SK-N-MC (cell line): ENCODE measurements at regions not wholly inside any gene's neighbourhood (a gene's known extent, or its start where the extent isn't known, plus 50 kb on each side); places are given as distances from the start of the nearest gene placed in this dataset.

Experiments
- DNase-seq: peaks from one replicate; pipeline ENCODE4 v3.0.0-alpha.2; 2011; ENCODE audit warnings: low read depth, low spot score
- H3K27ac ChIP-seq: fragments of 200-600 bp; sonication (generic); 2 replicates; pipeline ENCODE4 v1.5.1; 2016; ENCODE audit warnings: mixed run types
- H3K36me3 ChIP-seq: fragments of 200-600 bp; sonication (generic); 2 replicates; pipeline ENCODE4 v1.6.1; 2017; ENCODE audit warnings: antibody characterized with exemption, low read length, mixed read lengths; ENCODE audit not compliant: insufficient read depth
- H3K4me3 ChIP-seq: fragments of 200-600 bp; sonication (generic); 2 replicates; pipeline ENCODE4 v1.5.1; 2016
- H3K9ac ChIP-seq: fragments of 200-600 bp; sonication (generic); 2 replicates; pipeline ENCODE4 v1.8.0; 2017; ENCODE audit warnings: mixed run types, mixed read lengths; ENCODE audit not compliant: insufficient read length
- H3K9me3 ChIP-seq: fragments of 200-600 bp; sonication (generic); 2 replicates; pipeline ENCODE4 v1.6.1; 2017; ENCODE audit warnings: low read depth, mild to moderate bottlenecking, antibody characterized with exemption, low read length, moderate library complexity, mixed read lengths
- EZH2 ChIP-seq: fragments of 200-600 bp; sonication (generic); IDR thresholded peaks from one replicate; pipeline ENCODE4 v1.6.1; 2017; ENCODE audit warnings: antibody characterized with exemption
- FOXP2 ChIP-seq: optimal IDR thresholded peaks from 2 replicates; pipeline ENCODE3; 2011; ENCODE audit warnings: mild to moderate bottlenecking, moderate library complexity; ENCODE audit not compliant: insufficient read depth; ENCODE audit errors: extremely low read length, control extremely low read depth
- POLR2AphosphoS5 ChIP-seq: IDR thresholded peaks from 2 replicates; pipeline ENCODE4 v1.6.1; 2012; ENCODE audit warnings: mild to moderate bottlenecking, low read depth, low read length, borderline replicate concordance

DNA sequence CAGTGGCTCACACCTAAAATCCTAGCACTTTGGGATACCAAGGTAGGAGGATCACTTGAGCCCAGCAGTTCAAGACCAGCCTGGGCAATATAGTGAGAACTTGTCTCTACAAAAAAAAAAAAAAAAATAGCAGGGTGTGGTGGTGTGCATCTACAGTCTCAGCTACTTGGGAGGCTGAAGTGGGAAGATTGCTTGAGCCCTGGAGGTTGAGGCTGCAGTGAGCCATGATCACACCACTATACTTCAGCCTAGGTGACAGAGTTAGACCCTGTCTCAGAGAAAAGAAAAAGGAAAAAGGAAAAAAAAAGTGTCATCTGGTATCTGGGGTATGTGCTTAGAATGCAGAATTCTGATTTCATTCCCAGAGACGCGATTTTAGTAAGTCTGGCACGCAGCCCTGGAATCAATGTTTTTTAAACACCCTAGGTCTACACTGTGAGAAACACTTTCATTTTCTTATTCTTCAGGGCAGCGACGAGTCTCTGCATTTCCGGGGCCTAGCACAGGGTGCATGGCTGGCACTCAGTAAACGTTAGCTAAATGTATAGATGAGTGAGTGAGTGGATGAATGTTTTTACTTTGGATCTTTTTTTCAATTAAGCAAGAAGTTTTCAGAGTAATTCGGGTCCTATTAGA is 243.8 kb upstream of the PWP1 start:
- H3K36me3 ChIP-seq = no peaks in the 10 kb centered on the region
- DNase-seq = no peak
- H3K27ac ChIP-seq = no peak overlapping the region
- no peak overlapping the region for H3K9ac ChIP-seq
- no peak for TF ChIP-seq EZH2
- TF ChIP-seq POLR2AphosphoS5 = no peak
- no peak for TF ChIP-seq FOXP2
- peak overlapping the region; percentile 47 for H3K4me3 ChIP-seq
- no peaks in the 10 kb centered on the region for H3K9me3 ChIP-seq

DNA sequence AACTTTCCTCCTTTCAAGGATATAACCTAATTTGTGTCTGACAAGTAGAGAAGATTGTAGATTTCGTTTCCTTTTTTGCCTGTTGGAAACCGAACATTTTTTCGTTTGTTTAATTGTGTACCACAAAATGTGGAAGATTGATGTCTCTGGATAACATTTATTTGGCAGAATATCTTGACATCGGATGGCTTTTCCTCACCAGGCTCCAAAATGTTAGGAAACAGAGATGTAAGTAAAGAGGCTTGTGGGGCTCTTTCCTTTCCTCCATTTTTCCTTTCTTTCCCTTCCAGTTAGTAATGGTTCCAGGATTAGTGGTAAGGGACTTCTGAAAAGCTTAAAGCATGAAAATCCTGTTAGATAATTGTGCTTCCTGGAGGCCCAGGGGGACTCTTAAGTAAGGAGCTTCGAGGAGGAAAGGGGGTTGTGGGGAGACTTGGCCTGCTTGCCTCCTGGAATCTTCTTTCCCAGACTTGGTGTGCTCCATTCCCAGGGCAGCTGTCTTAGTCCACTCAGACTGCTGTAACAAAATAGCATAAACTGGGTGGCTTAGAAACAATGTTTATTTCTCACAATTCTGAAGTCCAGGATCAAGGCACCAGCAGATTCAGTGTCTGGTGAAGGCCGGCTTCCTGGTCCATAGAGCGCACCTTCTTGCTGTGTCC is 243.1 kb upstream of the PWP1 start:
- Histone ChIP-seq H3K9me3 (no peaks in the 10 kb centered on the region), H3K4me3 (peak overlapping the region; percentile 47), H3K27ac (no peak overlapping the region), H3K36me3 (no peaks in the 10 kb centered on the region), H3K9ac (no peak overlapping the region)
- no peak for DNase-seq
- TF ChIP-seq POLR2AphosphoS5 (no peak), FOXP2 (no peak), EZH2 (no peak)

DNA sequence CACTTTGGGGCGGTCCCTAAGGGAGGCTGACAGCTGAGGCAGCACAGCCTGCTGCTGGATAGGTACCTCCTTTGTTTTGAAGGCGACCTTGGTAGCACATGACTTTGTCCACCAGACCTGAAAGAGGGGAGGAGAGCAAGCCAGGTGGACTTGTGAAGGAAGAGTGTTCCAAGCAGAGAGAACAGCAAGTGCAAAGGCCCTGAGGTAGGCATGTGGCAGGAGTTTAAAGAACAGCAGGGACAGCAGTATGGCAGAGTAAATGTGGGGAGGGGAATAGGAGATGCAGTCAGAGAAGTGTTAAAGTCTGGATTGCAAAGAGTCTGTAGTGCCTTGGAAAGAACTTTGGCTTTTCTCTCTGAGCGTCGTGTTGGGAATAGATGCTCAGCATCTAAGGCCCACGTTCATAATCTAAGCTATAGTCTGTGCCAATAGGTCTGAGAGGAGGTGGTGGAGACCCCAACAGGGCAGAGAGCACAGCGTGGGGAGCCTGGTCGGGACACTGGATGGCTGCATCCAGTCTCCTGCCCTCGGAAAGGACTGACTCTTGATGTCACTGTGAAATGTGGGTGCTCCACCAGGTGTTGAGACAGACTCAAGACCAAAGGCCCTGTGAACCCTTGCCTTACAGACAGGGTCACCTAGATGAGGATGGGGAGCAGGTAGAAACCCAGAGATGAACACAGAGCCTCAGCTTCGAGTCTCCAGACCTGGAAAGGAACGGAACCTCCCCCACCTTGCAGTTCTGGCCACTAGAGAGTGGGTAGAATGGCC is 242.1 kb upstream of the PWP1 start:
- DNase-seq = no peak
- TF ChIP-seq EZH2 (no peak), POLR2AphosphoS5 (no peak), FOXP2 (no peak)
- Histone ChIP-seq H3K9me3 (no peaks in the 10 kb centered on the region), H3K36me3 (no peaks in the 10 kb centered on the region), H3K4me3 (no peak overlapping the region), H3K9ac (no peak overlapping the region), H3K27ac (no peak overlapping the region)

DNA sequence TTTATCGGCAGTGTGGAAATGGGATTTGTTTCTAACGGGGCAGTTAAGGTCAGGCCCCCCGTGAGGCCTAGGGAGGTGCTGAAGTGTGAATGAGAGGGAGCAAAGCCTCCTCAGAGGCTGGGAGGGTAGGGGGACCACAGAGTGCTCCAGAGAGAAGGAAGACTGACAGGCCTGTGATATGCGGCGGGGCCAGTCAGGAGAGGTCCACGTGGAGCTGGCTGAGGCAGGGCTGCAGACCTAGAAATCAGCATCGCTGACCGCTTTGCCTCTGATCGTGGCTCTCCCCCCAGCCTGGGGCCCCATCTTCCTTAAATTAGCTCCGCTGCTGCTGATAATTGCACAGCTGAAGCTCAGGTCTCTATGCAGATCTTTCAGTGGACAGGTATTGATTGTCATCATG is 240.8 kb upstream of the PWP1 start:
- Histone ChIP-seq H3K9ac (no peak overlapping the region), H3K27ac (no peak overlapping the region), H3K4me3 (no peak overlapping the region), H3K36me3 (no peaks in the 10 kb centered on the region), H3K9me3 (no peaks in the 10 kb centered on the region)
- TF ChIP-seq FOXP2 (no peak), POLR2AphosphoS5 (no peak), EZH2 (no peak)
- no peak for DNase-seq

DNA sequence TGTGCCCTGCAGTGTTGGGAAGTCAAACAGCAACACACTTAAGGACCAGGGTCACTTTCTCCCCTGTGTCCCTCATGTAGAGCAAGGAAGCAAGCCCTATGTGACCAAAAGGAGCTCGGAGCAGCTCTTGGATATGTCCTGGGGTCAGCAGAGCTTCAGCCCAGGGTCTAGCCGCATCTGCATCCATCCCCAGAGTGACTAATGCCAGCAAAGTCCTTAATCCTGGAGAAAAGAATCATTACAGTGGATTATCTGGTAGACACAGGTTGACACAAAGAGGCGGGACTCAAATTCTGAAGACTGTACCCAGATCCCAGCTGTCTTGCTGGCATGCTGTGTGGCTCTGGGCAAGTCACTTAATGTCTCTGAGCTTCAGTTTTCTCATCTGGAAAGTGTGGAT is 239.1 kb upstream of the PWP1 start:
- TF ChIP-seq FOXP2 (no peak), EZH2 (no peak), POLR2AphosphoS5 (no peak)
- Histone ChIP-seq H3K4me3 (no peak overlapping the region), H3K27ac (no peak overlapping the region), H3K9ac (no peak overlapping the region), H3K9me3 (no peaks in the 10 kb centered on the region), H3K36me3 (no peaks in the 10 kb centered on the region)
- DNase-seq = no peak

DNA sequence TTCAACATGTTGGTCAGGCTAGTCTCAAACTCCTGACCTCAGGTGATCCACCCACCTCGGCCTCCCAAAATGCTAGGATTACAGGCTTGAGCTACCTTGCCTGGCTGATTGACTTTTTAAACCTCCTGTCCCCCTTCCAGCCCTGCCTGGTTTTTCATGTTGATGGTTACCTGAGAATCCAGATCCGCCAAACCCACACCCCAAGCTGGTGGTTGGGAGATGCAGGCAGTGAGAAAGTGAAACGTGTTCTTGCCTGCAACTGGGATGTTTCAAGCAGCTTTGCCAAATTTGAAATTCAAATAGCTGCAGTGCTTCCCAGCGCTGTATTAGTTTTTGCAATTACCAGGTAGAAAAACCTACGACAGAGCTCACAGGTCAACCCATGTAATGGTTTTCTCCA is 238.3 kb upstream of the PWP1 start:
- no peak overlapping the region for H3K9ac ChIP-seq
- TF ChIP-seq EZH2 = no peak
- TF ChIP-seq POLR2AphosphoS5 = no peak
- no peak for TF ChIP-seq FOXP2
- H3K4me3 ChIP-seq = no peak overlapping the region
- H3K9me3 ChIP-seq = no peaks in the 10 kb centered on the region
- H3K27ac ChIP-seq = no peak overlapping the region
- no peak for DNase-seq
- H3K36me3 ChIP-seq = no peaks in the 10 kb centered on the region

DNA sequence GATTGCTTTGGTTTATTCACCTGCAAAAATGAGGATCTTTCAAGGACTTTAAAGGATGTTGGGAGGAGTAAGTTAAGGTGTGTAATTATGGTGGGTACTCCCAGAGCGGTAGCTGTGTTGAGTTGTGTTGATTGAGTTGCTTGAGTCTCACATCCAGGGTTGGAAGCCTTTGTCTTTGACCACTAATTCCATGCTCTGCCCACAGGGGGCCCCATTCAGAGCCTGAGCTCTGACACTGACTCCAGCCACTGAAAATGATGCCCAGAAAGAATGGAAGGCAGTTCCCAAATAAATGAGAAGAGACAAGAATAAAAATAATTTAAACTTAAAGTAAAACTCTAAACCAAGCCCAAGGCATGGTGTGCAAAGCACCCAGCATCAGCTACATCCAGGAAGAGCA is 237.4 kb upstream of the PWP1 start:
- H3K27ac ChIP-seq = no peak overlapping the region
- H3K9me3 ChIP-seq = no peaks in the 10 kb centered on the region
- no peak overlapping the region for H3K9ac ChIP-seq
- H3K36me3 ChIP-seq = no peaks in the 10 kb centered on the region
- DNase-seq = no peak
- no peak overlapping the region for H3K4me3 ChIP-seq
- TF ChIP-seq POLR2AphosphoS5 (no peak), EZH2 (no peak)

DNA sequence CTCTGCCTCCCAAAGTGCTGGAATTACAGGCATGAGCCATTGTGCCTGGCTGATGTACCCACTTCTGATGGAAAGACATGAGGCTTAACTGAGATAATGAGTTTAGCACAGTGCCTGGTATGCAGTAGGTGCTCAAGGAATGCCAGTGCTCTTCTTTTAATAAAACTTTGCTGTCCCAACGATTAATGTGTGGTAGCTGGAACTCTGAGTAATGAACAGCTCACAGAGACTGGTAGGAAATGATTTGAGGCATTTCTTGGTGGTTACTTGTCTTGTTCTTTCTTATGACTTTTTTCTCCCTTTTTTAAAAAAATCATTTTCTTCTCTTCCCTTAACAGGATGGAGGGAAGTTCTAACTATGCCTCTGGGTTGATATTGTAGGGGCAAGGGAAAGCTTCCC is 235.7 kb upstream of the PWP1 start:
- Histone ChIP-seq H3K27ac (no peak overlapping the region), H3K9me3 (no peaks in the 10 kb centered on the region), H3K4me3 (no peak overlapping the region), H3K36me3 (no peaks in the 10 kb centered on the region), H3K9ac (no peak overlapping the region)
- no peak for TF ChIP-seq FOXP2
- TF ChIP-seq POLR2AphosphoS5 = no peak
- no peak for TF ChIP-seq EZH2
- no peak for DNase-seq
